HepG2 (cell line): ENCODE measurements at regions not wholly inside any gene's neighbourhood (a gene's known extent, or its start where the extent isn't known, plus 50 kb on each side); places are given as distances from the start of the nearest gene placed in this dataset.

ENCODE experiments used
- CTCF ChIP-seq: sonication (generic); formaldehyde crosslinking; IDR thresholded peaks from 2 replicates; pipeline ENCODE4 v1.5.0; 2020; ENCODE audit warnings: mild to moderate bottlenecking, missing genetic modification reagents, moderate library complexity
- EZH2 ChIP-seq: conservative IDR thresholded peaks from 2 replicates; pipeline ENCODE4 v1.6.1; 2012; ENCODE audit warnings: mild to moderate bottlenecking, low read depth, low read length, moderate library complexity
- KDM1A ChIP-seq: IDR thresholded peaks from 2 replicates; pipeline ENCODE4 v1.6.1; 2016; ENCODE audit warnings: missing compliant biosample characterization
- KDM5A ChIP-seq: fragments of 200-600 bp; sonication (generic); IDR thresholded peaks from 2 replicates; pipeline ENCODE4 v1.7.0; 2018; ENCODE audit warnings: antibody characterized with exemption, mild to moderate bottlenecking, low read length, borderline replicate concordance
- MNT ChIP-seq: fragments of 450-650 bp; IDR thresholded peaks from 2 replicates; pipeline ENCODE4 v1.6.1; 2016
- NFYB ChIP-seq: sonication (generic); formaldehyde crosslinking; IDR thresholded peaks from 2 replicates; pipeline ENCODE4 v1.4.0; 2020; ENCODE audit warnings: missing genetic modification reagents
- RAD51 ChIP-seq: fragments of 450-650 bp; IDR thresholded peaks from 2 replicates; pipeline ENCODE4 v1.6.1; 2016; ENCODE audit warnings: borderline replicate concordance
- SIN3B ChIP-seq: fragments of 150-350 bp; IDR thresholded peaks from 2 replicates; pipeline ENCODE4 v1.6.1; 2014; ENCODE audit warnings: low read length
- TCF7L2 ChIP-seq: IDR thresholded peaks from 2 replicates; pipeline ENCODE4 v1.6.1; 2011; ENCODE audit warnings: mild to moderate bottlenecking, low read depth, low read length, moderate library complexity
- ZNF710 ChIP-seq: sonication (generic); formaldehyde crosslinking; IDR thresholded peaks from 2 replicates; pipeline ENCODE4 v1.5.0; 2020; ENCODE audit warnings: mild to moderate bottlenecking, missing genetic modification reagents, borderline replicate concordance

GRCh38 chr17:72516772-72517399 lies 396.1 kb downstream of the SOX9 start:
- TF ChIP-seq EZH2 (no peak), MNT (no peak), TCF7L2 (no peak), CTCF (CRISPR knock-in tag) (peak; percentile 37), RAD51 (no peak), KDM5A (no peak), KDM1A (CRISPR knock-in tag) (no peak), SIN3B (no peak), ZNF710 (CRISPR knock-in tag) (no peak), NFYB (CRISPR knock-in tag) (no peak)
